ENCODE measurements at regions not wholly inside any gene's neighbourhood (a gene's known extent, or its start where the extent isn't known, plus 50 kb on each side); places are given as distances from the start of the nearest gene placed in this dataset.

DNA sequence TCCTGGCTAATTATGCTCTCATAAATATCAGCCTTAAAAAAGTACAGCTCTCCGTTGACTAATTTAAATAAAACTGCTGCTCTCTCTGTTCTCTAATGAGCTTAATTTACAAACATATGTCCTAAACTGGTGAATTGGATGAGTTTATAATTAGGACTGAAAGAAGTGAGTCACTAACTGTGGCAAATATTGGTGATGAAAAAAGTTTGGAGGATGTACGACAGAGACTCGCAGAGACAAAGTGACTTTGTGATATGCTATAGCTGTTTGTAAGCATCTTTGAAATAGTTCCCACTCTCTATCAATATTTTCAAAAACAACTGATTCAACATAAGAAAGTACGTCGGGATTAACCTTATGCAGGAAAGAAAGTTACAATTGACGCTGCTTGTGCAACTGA lies 138.9 kb upstream of the TMEFF2 start:
- no peaks in the 10 kb centered on the region for H3K9me3 ChIP-seq (ENCODE audit: control insufficient read depth, low read length)
- DNase-seq (no peak), ATAC-seq (ENCODE audit: low FRiP score) (no peak)
- 82 to 86% methylated on average over 6 of the region's 6 CpGs for WGBS, 2 donors
- H3K27me3 ChIP-seq (ENCODE audit: control insufficient read depth in 1 of 2, insufficient read depth in 2 of 2, low read length in 1 of 2): no peaks in the 10 kb centered on the region
- no peaks in the 10 kb centered on the region for H3K36me3 ChIP-seq (ENCODE audit: control insufficient read depth in 1 of 2, insufficient read depth in 2 of 2, low read length in 1 of 2)
- H3K4me3 ChIP-seq (ENCODE audit: low read length in 2 of 2): no peak overlapping the region
- intact Hi-C loops (cut with DNase I): no loop called here
- H3K4me1 ChIP-seq (ENCODE audit: control insufficient read depth in 1 of 2, insufficient read depth in 2 of 2, low read length in 2 of 2): no peaks in the 10 kb centered on the region
- no peak overlapping the region for H3K27ac ChIP-seq (ENCODE audit: low read depth in 1 of 2, low read length in 2 of 2)

DNA sequence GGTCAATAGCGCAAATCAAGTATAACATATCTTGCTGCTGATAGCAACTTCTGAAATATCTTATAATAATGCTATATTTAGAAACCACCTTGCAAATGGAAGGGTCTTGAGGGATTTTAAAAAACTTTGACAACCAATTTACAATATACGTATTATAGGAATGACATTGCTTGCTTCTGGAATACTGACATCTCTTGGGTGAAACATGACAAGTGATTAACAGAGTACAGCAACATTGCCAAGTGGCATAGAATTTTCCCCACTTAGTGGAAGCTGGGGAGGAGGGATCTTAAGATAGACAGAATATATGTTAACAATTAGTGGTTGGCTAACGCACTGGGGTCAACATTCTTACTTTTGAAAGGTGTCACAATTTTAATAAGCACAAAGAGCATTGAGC lies 133.6 kb upstream of the TMEFF2 start:
- H3K27ac ChIP-seq (ENCODE audit: low read depth in 1 of 2, low read length in 2 of 2): no peak overlapping the region
- ATAC-seq (ENCODE audit: low FRiP score): no peak
- intact Hi-C loops (cut with DNase I): no loop called here
- no peaks in the 10 kb centered on the region for H3K9me3 ChIP-seq (ENCODE audit: control insufficient read depth, low read length)
- no peaks in the 10 kb centered on the region for H3K4me1 ChIP-seq (ENCODE audit: control insufficient read depth in 1 of 2, insufficient read depth in 2 of 2, low read length in 2 of 2)
- 72 to 77% methylated on average over 3 of the region's 3 CpGs for WGBS, 2 donors
- H3K36me3 ChIP-seq (ENCODE audit: control insufficient read depth in 1 of 2, insufficient read depth in 2 of 2, low read length in 1 of 2): no peaks in the 10 kb centered on the region
- no peak for DNase-seq
- H3K27me3 ChIP-seq (ENCODE audit: control insufficient read depth in 1 of 2, insufficient read depth in 2 of 2, low read length in 1 of 2): no peaks in the 10 kb centered on the region
- H3K4me3 ChIP-seq (ENCODE audit: low read length in 2 of 2): no peak overlapping the region

DNA sequence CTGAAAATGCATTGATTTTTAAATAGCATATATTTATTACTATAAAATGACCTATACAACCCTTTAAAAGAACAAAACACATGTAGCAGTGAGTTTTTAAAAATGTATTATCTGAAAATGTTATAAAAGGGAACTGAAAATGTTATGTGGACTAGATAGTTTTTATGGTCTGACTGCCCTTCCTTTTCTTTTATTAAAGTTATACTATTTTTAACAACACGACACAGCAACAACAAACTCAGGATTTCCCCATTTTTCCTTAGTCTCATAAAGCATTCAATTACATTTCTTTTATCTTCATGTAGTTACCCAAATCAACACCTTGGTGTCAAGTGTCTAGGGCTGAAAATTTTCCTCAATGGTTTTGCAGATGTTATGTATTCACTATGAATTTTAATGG lies 132.8 kb upstream of the TMEFF2 start:
- Histone ChIP-seq H3K4me1 (ENCODE audit: control insufficient read depth in 1 of 2, insufficient read depth in 2 of 2, low read length in 2 of 2) (no peaks in the 10 kb centered on the region), H3K27ac (ENCODE audit: low read depth in 1 of 2, low read length in 2 of 2) (no peak overlapping the region), H3K36me3 (ENCODE audit: control insufficient read depth in 1 of 2, insufficient read depth in 2 of 2, low read length in 1 of 2) (no peaks in the 10 kb centered on the region), H3K27me3 (ENCODE audit: control insufficient read depth in 1 of 2, insufficient read depth in 2 of 2, low read length in 1 of 2) (no peaks in the 10 kb centered on the region), H3K4me3 (ENCODE audit: low read length in 2 of 2) (no peak overlapping the region), H3K9me3 (ENCODE audit: control insufficient read depth, low read length) (no peaks in the 10 kb centered on the region)
- no peak for DNase-seq
- WGBS, 2 donors: 75 to 78% methylated on average over 1 of the region's 1 CpG
- ATAC-seq (ENCODE audit: low FRiP score): no peak
- intact Hi-C loops (cut with DNase I): no loop called here

DNA sequence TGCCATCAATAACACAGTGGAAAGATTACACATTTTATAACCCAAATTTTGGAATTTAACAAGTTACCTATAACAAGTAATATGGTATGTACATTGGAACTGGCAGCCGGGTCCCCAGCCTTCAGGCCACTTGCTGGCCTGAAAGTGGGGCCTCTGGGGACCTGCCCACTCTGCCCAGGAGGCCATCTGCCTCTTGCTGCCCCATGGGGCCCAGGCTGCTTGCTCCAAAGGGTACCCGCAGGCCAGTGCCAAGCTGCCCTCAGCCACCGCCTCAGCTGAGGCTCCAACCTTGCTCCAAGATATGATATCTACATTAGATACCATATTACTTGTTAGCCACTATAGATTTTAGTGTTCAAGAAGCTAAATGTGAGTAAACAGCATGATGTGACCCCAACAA lies 120.8 kb upstream of the TMEFF2 start:
- no peaks in the 10 kb centered on the region for H3K27me3 ChIP-seq (ENCODE audit: control insufficient read depth in 1 of 2, insufficient read depth in 2 of 2, low read length in 1 of 2)
- WGBS, 2 donors: 88 to 92% methylated on average over 3 of the region's 3 CpGs
- no peaks in the 10 kb centered on the region for H3K36me3 ChIP-seq (ENCODE audit: control insufficient read depth in 1 of 2, insufficient read depth in 2 of 2, low read length in 1 of 2)
- peak; percentile 7 for ATAC-seq (ENCODE audit: low FRiP score)
- H3K27ac ChIP-seq (ENCODE audit: low read depth in 1 of 2, low read length in 2 of 2): no peak overlapping the region
- intact Hi-C loops (cut with DNase I): no loop called here
- no peak overlapping the region for H3K4me3 ChIP-seq (ENCODE audit: low read length in 2 of 2)
- H3K9me3 ChIP-seq (ENCODE audit: control insufficient read depth, low read length): no peaks in the 10 kb centered on the region
- no peak for DNase-seq
- no peaks in the 10 kb centered on the region for H3K4me1 ChIP-seq (ENCODE audit: control insufficient read depth in 1 of 2, insufficient read depth in 2 of 2, low read length in 2 of 2)

DNA sequence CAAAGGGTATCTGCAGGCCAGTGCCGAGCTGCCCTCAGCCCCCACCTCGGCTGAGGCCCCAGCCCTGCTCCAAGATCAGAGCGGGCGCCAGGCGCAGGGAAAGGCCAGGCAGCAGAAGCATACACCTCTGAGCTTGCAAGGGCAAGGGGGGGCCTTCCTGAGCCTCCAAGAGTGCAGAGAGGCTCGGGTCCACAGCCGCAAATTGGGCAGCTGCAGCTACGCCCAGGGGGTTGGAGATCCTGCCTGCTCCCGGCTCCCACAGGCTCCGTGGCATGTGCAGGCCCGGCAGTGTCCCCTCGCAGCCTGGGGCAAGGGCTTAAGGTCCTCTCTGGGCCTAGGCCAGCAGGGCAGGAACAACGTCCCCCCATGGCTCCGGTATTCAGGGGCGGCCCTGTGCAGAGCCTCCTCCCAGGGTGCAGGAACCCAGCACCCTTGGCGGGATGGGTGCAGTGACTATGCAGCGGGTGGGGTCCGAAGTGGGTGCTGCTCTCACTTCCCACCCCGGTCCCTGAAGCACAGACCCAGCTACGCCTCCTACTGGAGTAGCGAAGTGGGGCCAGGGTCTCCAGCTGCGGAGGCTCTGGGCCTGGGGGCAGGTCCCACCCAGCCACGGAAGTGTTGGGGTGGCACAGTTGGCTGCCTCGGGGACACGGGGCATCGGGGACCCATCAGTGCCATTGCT lies 120.2 kb upstream of the TMEFF2 start:
- peak; percentile 48 for ATAC-seq (ENCODE audit: low FRiP score)
- Histone ChIP-seq H3K27ac (ENCODE audit: low read depth in 1 of 2, low read length in 2 of 2) (no peak overlapping the region), H3K4me1 (ENCODE audit: control insufficient read depth in 1 of 2, insufficient read depth in 2 of 2, low read length in 2 of 2) (no peaks in the 10 kb centered on the region), H3K36me3 (ENCODE audit: control insufficient read depth in 1 of 2, insufficient read depth in 2 of 2, low read length in 1 of 2) (no peaks in the 10 kb centered on the region), H3K27me3 (ENCODE audit: control insufficient read depth in 1 of 2, insufficient read depth in 2 of 2, low read length in 1 of 2) (no peaks in the 10 kb centered on the region), H3K9me3 (ENCODE audit: control insufficient read depth, low read length) (no peaks in the 10 kb centered on the region), H3K4me3 (ENCODE audit: low read length in 2 of 2) (no peak overlapping the region)
- intact Hi-C loops (cut with DNase I): no loop called here
- DNase-seq: peak in 1 of 2 donors; percentile 59
- WGBS, 2 donors: 88 to 89% methylated on average over 26 of the region's 26 CpGs

DNA sequence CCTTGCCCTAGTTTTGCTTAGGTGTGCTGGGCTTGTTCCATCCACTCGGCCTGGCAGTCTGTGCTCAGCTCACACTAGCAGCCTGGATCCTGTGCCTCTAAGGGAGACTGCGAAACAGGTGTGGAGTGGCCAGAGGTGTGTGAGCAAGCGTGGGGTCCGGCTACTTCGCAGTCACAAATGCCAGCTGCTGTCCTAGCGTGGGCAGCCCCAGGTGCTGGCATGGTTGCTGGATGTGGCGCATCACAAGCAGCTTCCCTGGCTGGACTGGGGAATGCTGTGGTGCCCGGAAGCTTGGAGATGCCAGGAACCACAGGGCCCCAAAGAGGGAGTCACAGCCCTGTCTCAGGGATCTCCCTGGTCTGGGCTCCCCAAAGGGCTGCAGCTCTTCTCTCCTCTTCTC lies 119.0 kb upstream of the TMEFF2 start:
- intact Hi-C loops (cut with DNase I): no loop called here
- Histone ChIP-seq H3K9me3 (ENCODE audit: control insufficient read depth, low read length) (no peaks in the 10 kb centered on the region), H3K4me1 (ENCODE audit: control insufficient read depth in 1 of 2, insufficient read depth in 2 of 2, low read length in 2 of 2) (no peaks in the 10 kb centered on the region), H3K4me3 (ENCODE audit: low read length in 2 of 2) (no peak overlapping the region), H3K36me3 (ENCODE audit: control insufficient read depth in 1 of 2, insufficient read depth in 2 of 2, low read length in 1 of 2) (no peaks in the 10 kb centered on the region), H3K27me3 (ENCODE audit: control insufficient read depth in 1 of 2, insufficient read depth in 2 of 2, low read length in 1 of 2) (no peaks in the 10 kb centered on the region), H3K27ac (ENCODE audit: low read depth in 1 of 2, low read length in 2 of 2) (no peak overlapping the region)
- ATAC-seq (ENCODE audit: low FRiP score) (peak; percentile 50), DNase-seq (peak in 1 of 2 donors; percentile 62)
- 92 to 95% methylated on average over 8 of the region's 8 CpGs for WGBS, 2 donors

DNA sequence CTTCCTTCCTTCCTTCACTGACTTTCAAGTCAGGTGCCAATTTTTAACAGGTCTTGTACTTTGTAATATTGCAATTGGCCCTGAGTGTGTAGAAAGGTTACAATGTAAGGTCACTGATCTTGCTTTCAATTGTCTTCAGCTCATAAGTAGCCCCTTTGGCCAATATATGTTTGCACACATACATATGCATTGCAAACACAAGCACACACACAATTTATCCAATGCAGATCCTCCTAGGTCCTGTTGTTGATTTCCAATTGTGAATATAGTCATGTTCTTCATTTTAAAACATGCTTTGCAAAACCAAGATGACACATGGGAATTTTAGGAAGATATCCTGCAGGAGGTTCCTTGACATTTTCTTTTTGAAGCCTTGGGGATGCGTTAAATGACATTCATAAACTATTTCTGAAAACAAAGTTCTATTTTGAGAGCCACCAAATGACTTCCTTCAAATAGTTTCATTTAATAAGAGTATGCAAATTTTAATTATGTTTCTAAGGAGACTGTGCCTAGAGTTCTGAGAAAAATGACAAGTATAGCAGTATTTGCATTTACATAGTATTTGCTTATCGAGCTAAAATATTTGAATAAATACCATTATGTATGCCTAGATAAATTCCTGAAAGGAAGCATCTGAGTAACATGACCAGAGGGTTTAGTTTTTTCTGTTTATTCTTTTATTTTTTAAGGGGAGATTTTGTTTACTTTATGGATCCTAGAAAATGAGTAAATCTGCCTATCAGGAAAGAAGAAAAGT lies 117.1 kb upstream of the TMEFF2 start:
- Histone ChIP-seq H3K9me3 (ENCODE audit: control insufficient read depth, low read length) (no peaks in the 10 kb centered on the region), H3K27ac (ENCODE audit: low read depth in 1 of 2, low read length in 2 of 2) (no peak overlapping the region), H3K36me3 (ENCODE audit: control insufficient read depth in 1 of 2, insufficient read depth in 2 of 2, low read length in 1 of 2) (no peaks in the 10 kb centered on the region), H3K27me3 (ENCODE audit: control insufficient read depth in 1 of 2, insufficient read depth in 2 of 2, low read length in 1 of 2) (no peaks in the 10 kb centered on the region), H3K4me1 (ENCODE audit: control insufficient read depth in 1 of 2, insufficient read depth in 2 of 2, low read length in 2 of 2) (no peaks in the 10 kb centered on the region), H3K4me3 (ENCODE audit: low read length in 2 of 2) (no peak overlapping the region)
- ATAC-seq (ENCODE audit: low FRiP score) (no peak), DNase-seq (no peak)
- intact Hi-C loops (cut with DNase I): no loop called here
- 81% methylated on average over 2 of the region's 2 CpGs for WGBS, 2 donors

DNA sequence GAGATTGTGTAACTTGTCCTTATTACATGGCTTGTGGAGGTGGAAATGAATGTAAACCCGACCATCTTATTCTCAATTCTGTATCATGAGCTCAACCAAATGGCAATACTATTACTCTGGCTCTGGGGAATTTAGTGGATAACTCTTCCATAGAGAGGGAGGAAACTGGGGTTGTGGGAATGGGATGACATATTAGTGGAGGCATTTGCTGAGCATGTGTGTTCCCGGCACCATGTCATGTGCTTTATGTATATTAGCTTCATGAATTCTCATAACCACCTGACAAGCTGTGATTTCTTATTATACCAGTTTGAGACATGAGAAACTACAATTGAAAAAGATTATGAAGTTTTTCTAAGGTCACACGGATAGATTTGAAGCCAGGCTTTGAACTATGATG lies 112.8 kb upstream of the TMEFF2 start:
- no peak overlapping the region for H3K27ac ChIP-seq (ENCODE audit: low read depth in 1 of 2, low read length in 2 of 2)
- H3K4me1 ChIP-seq (ENCODE audit: control insufficient read depth in 1 of 2, insufficient read depth in 2 of 2, low read length in 2 of 2): no peaks in the 10 kb centered on the region
- H3K27me3 ChIP-seq (ENCODE audit: control insufficient read depth in 1 of 2, insufficient read depth in 2 of 2, low read length in 1 of 2): no peaks in the 10 kb centered on the region
- intact Hi-C loops (cut with DNase I): no loop called here
- 54 to 55% methylated on average over 3 of the region's 3 CpGs for WGBS, 2 donors
- no peak overlapping the region for H3K4me3 ChIP-seq (ENCODE audit: low read length in 2 of 2)
- H3K9me3 ChIP-seq (ENCODE audit: control insufficient read depth, low read length): no peaks in the 10 kb centered on the region
- no peaks in the 10 kb centered on the region for H3K36me3 ChIP-seq (ENCODE audit: control insufficient read depth in 1 of 2, insufficient read depth in 2 of 2, low read length in 1 of 2)
- ATAC-seq (ENCODE audit: low FRiP score) (no peak), DNase-seq (no peak)

DNA sequence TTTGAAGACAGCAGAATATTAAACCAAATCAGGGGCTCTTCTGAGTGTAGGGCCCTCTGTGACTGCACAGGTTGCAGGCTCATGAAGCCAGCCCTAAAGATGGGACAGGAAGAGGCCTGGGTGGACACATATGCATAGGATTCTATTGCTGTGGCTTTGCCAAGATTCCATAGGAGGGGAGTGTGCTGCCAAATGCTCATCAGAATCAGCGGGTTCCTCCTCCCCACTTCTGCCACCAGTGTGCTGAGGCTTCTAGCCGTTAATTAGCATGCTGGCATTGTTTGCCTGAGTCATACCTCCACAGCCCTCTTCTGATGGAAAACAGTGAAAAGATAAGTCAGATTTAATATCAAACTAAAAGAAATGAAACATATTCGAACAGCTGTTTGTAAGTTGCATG lies 103.9 kb upstream of the TMEFF2 start:
- ATAC-seq (ENCODE audit: low FRiP score) (no peak), DNase-seq (no peak)
- Histone ChIP-seq H3K36me3 (ENCODE audit: control insufficient read depth in 1 of 2, insufficient read depth in 2 of 2, low read length in 1 of 2) (no peaks in the 10 kb centered on the region), H3K27me3 (ENCODE audit: control insufficient read depth in 1 of 2, insufficient read depth in 2 of 2, low read length in 1 of 2) (no peaks in the 10 kb centered on the region), H3K4me3 (ENCODE audit: low read length in 2 of 2) (no peak overlapping the region), H3K27ac (ENCODE audit: low read depth in 1 of 2, low read length in 2 of 2) (no peak overlapping the region), H3K4me1 (ENCODE audit: control insufficient read depth in 1 of 2, insufficient read depth in 2 of 2, low read length in 2 of 2) (no peaks in the 10 kb centered on the region), H3K9me3 (ENCODE audit: control insufficient read depth, low read length) (peaks cover 1% of the 10 kb centered on the region)
- WGBS, 2 donors: 66 to 70% methylated on average over 3 of the region's 3 CpGs
- intact Hi-C loops (cut with DNase I): no loop called here

Measured in aorta (tissue), 5 donors.